ENCODE measurements at regions not wholly inside any gene's neighbourhood (a gene's known extent, or its start where the extent isn't known, plus 50 kb on each side); places are given as distances from the start of the nearest gene placed in this dataset.

GRCh38 chr3:158005391-158006100 lies 100.7 kb downstream of the SHOX2 start:
- TF ChIP-seq CTCF (conservative IDR thresholded peaks at IDR 0.05), result no peak
- Histone ChIP-seq H2AFZ (ENCODE audit: low read length) (no peak overlapping the region), H3K4me1 (ENCODE audit: insufficient read depth, low read length) (no peaks in the 10 kb centered on the region), H3K27me3 (ENCODE audit: insufficient read depth, low read length) (no peaks in the 10 kb centered on the region), H3K4me2 (ENCODE audit: insufficient read depth, insufficient read length, low read length) (no peak overlapping the region), H2AK5ac (ENCODE audit: insufficient read length, low read length) (no peak overlapping the region), H3T11ph (ENCODE audit: low read length) (no peak overlapping the region), H3K79me1 (ENCODE audit: insufficient read depth, low read depth, low read length, poor library complexity, severe bottlenecking) (no peaks in the 10 kb centered on the region), H3K56ac (ENCODE audit: insufficient read length, low read depth, low read length) (no peak overlapping the region), H3K9me3 (ENCODE audit: control insufficient read depth, low read depth, low read length) (no peaks in the 10 kb centered on the region), H4K8ac (replicated peaks; ENCODE audit: insufficient read length, low read depth, low read length) (no peak overlapping the region), H3K27ac (ENCODE audit: insufficient read length, low read depth, low read length) (no peak overlapping the region), H2BK15ac (ENCODE audit: low read depth, low read length) (no peak overlapping the region), H2BK20ac (ENCODE audit: low read depth, low read length, poor library complexity, severe bottlenecking) (no peak overlapping the region), H3K79me2 (ENCODE audit: insufficient read depth, low read length) (no peaks in the 10 kb centered on the region), H2BK12ac (ENCODE audit: insufficient read length, low read depth, low read length) (no peak overlapping the region), H3K4ac (ENCODE audit: low read depth, low read length) (no peak overlapping the region), H2BK120ac (ENCODE audit: low read depth, low read length, poor library complexity, severe bottlenecking) (no peak overlapping the region), H4K91ac (ENCODE audit: insufficient read length, low read depth, low read length) (no peak overlapping the region), H3K23me2 (ENCODE audit: insufficient read length, low read depth, low read length, poor library complexity, severe bottlenecking) (no peaks in the 10 kb centered on the region), H4K5ac (ENCODE audit: insufficient read length, low read depth, low read length) (no peak overlapping the region), H2BK5ac (ENCODE audit: insufficient read length, low read length) (no peak overlapping the region), H3K18ac (ENCODE audit: insufficient read length, low read depth, low read length) (no peak overlapping the region), H3K14ac (ENCODE audit: insufficient read depth, low read length) (no peak overlapping the region), H3K9ac (ENCODE audit: extremely low read depth, insufficient read length, low read length) (no peak overlapping the region), H4K20me1 (ENCODE audit: control insufficient read depth, insufficient read depth, insufficient read length) (no peaks in the 10 kb centered on the region), H3K23ac (ENCODE audit: insufficient read length, low read depth, low read length) (no peak overlapping the region)
- no peak for DNase-seq
- Mint-ChIP-seq H3K4me1 (no peaks in the 10 kb centered on the region), H3K4me3 (no peak overlapping the region), H3K27me3 (ENCODE audit: low read depth) (peaks cover 4% of the 10 kb centered on the region; the same call in 1 of the 2 replicates), H3K36me3 (ENCODE audit: insufficient read depth in 1 of 3, low read depth in 3 of 3) (peaks cover 0 to 22% (median 14%) of the 10 kb centered on the region in 3 experiments; a peak in 4 of 7 replicates), H3K27ac (no peak overlapping the region), H3K9me3 (peaks cover 21 to 23% of the 10 kb centered on the region in 2 experiments)
- WGBS (ENCODE audit: extremely low coverage, insufficient read length, low lambda C conversion rate), result no CpG with 5 or more reads among the region's 10 CpGs

Data from H9 (cell line).